Omental fat pad (tissue), 3 donors: ENCODE measurements at regions not wholly inside any gene's neighbourhood (a gene's known extent, or its start where the extent isn't known, plus 50 kb on each side); places are given as distances from the start of the nearest gene placed in this dataset.

Source experiments
- ATAC-seq: fragments of 150-250 bp; one replicate; pipeline ENCODE4 v1.9.1; 2016; ENCODE audit warnings: mild to moderate bottlenecking, moderate library complexity; ENCODE audit not compliant: low FRiP score
- DNase-seq: peaks from one replicate; pipeline ENCODE4 v3.0.0-alpha.2; 2019; ENCODE audit warnings: low spot score
- TF ChIP-seq, protein P1 (sequence below), 3 donors: fragments of 450-650 bp; IDR thresholded peaks; one replicate each; pipeline ENCODE4 v1.5.1; 2016 to 2017; ENCODE audit warnings: antibody characterized with exemption in 3 of 3, mild to moderate bottlenecking in 3 of 3, moderate library complexity in 2 of 3

DNA sequence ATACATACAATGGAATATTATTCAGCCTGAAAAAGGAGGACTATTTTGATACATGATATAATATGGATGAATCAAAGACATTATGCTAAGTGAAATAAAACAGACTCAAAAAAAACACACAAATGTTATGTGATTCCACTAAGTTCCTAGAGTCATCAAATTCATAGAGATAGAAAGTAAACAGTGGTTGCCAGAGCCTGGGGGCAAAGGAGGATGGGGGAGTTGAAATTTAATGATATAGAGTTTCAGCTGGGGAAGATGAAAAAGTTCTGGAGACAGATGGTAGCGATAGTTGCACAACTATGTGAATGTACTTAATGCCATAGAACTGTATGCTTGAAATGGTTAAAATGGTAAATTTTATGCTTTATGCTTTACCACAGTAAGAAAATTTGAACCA lies 119.7 kb downstream of the METTL4 start:
- no peak for ATAC-seq
- DNase-seq = no peak
- TF ChIP-seq, protein P1, sequence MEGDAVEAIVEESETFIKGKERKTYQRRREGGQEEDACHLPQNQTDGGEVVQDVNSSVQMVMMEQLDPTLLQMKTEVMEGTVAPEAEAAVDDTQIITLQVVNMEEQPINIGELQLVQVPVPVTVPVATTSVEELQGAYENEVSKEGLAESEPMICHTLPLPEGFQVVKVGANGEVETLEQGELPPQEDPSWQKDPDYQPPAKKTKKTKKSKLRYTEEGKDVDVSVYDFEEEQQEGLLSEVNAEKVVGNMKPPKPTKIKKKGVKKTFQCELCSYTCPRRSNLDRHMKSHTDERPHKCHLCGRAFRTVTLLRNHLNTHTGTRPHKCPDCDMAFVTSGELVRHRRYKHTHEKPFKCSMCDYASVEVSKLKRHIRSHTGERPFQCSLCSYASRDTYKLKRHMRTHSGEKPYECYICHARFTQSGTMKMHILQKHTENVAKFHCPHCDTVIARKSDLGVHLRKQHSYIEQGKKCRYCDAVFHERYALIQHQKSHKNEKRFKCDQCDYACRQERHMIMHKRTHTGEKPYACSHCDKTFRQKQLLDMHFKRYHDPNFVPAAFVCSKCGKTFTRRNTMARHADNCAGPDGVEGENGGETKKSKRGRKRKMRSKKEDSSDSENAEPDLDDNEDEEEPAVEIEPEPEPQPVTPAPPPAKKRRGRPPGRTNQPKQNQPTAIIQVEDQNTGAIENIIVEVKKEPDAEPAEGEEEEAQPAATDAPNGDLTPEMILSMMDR (IDR thresholded peaks at IDR 0.05) = no peak

DNA sequence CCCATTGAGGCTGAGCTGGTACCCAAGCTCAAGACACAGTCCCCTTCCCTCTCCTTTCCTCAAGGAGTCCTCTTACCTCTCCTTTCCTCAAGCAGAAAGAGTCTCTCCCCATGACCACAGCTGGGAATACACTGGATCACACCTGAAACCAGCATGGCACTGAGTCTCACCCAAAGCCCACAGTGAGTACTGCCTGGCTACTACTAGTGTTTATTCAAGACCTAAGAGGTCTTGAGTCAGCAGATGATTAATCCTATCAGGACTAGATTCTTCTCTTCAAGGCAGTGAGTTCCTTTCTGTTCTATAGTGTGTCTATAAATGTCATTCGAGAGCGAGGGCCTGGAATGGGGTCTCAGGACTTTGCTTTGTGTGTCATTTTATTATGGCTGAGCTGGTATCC lies 111.4 kb downstream of the METTL4 start:
- no peak for DNase-seq
- TF ChIP-seq, protein P1 (IDR thresholded peaks at IDR 0.05) = no peak
- no peak for ATAC-seq

DNA sequence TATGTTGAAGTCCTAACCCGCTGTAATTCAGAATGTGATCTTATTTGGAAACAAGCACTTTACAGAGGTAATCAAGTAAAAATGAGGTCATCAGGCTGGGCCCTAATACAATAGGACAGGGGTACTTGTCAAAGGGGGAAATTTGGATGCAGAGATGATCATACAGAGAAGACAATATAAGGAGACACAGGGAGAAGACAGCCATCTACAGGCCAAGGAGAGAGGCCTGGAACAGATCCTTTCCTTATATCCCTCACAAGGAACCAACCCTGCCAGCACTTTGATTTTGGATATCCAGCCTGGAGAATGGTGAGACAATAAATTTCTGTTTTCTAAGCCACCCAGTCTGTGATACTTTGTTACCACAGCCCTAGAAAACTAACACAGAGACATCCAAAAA lies 104.3 kb downstream of the METTL4 start:
- DNase-seq = no peak
- ATAC-seq = no peak
- TF ChIP-seq, protein P1 (IDR thresholded peaks at IDR 0.05) = no peak

DNA sequence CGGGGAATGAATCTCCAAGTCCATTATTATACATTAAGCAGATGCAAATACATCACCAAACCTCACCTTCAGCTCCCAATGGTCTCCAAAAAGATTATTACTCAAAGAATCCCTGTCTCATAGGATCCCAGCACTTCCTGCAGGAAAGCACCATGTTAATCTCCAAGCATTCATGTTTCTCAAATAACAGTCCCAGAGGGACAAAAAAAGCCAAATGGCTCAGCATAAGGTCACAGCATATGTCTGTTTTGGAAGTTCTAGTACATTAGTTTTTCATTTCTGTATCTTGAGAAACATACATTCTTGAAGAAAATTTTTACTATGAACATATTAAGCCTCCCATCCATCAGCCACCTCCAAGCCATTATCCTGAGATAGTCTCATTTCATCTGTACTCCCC lies 103.3 kb downstream of the METTL4 start:
- TF ChIP-seq, protein P1 (IDR thresholded peaks at IDR 0.05) = no peak
- ATAC-seq = no peak
- no peak for DNase-seq

DNA sequence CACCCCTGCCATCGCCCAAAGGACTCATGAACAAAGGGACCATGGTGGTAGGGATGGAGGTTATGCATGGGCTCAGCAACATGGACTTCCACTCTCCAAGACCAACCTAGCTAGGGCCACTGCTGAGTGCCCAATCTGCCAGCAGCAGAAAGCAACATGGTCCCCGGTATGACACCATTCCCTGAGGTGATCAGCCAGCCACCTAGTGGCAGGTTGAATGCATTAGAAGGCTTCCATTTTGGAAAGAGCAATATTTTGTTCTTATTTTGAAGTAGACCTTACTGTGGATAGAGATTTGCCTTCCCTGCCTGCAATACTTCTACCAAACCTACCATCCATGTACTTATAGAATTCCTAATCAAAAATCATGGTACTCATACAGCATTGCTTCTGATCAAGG lies 99.8 kb downstream of the METTL4 start:
- no peak for DNase-seq
- TF ChIP-seq, protein P1 (IDR thresholded peaks at IDR 0.05) = no peak
- ATAC-seq = no peak

DNA sequence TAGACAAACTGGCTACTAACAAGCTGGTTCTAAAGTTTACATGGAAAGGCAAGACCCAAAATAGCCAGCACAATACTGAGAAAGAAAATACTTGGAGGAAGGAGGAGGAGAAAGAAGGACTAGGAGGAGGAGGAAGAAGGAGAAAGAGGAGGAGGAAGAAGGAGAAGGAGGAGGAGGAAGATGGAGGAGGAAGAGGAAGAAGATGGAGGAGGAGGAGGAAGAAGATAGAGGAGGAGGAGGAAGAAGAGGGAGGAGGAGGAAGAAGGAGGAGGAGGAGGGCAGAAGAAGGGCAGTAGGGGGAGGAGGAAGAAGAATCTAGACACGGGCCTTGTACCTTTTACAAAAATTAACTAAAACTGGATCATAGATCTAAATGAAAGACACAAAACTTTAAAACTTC lies 92.6 kb downstream of the METTL4 start:
- ATAC-seq (no peak), DNase-seq (no peak)
- TF ChIP-seq, protein P1 (IDR thresholded peaks at IDR 0.05) = no peak

DNA sequence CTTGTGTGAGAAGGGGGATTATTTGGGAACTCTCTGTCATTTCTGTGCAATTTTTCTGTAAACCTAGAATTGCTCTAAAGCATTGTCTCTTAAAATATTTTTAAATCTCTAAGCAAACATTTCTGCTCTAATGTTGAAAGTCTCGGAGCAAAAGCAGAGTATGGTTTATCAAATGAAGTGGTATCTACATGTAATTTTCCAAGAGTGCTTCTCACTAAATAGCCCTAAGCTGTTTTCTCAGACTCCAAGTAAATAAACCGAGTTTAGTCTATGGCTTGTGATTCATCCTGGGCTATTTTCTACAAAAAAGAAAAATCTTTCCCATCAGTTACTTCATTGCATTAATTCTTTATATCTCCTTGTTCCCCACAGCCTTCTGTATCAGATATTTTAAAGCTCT lies 90.8 kb downstream of the METTL4 start:
- ATAC-seq = no peak
- DNase-seq = no peak
- TF ChIP-seq, protein P1 (IDR thresholded peaks at IDR 0.05) = no peak
